ENCODE measurements at regions not wholly inside any gene's neighbourhood (a gene's known extent, or its start where the extent isn't known, plus 50 kb on each side); places are given as distances from the start of the nearest gene placed in this dataset.

- no peak overlapping the region for H4K5ac ChIP-seq (ENCODE audit: insufficient read length, low read depth, low read length)
- no peaks in the 10 kb centered on the region for H4K20me1 ChIP-seq (replicated peaks in 1 of 2; ENCODE audit: control insufficient read depth in 1 of 2, insufficient read depth in 2 of 2, low read length in 2 of 2)
- no peak overlapping the region for H2BK20ac ChIP-seq (ENCODE audit: low read length)
- WGBS, 2 experiments (ENCODE audit: extremely low coverage in 1 of 2, insufficient coverage in 1 of 2, insufficient read length in 1 of 2, insufficient replicate concordance in 2 of 2, low coverage in 1 of 2, low lambda C conversion rate in 2 of 2, missing lambda C conversion rate in 1 of 2) = 90% methylated on average over 2 of the region's 2 CpGs; no CpG with 5 or more reads in 1 of the 2 experiments
- no peak overlapping the region for H4K8ac ChIP-seq (ENCODE audit: extremely low read depth, insufficient read depth, low read length)
- H2AFZ ChIP-seq (ENCODE audit: low read length) = no peak overlapping the region
- no peaks in the 10 kb centered on the region for H3K23me2 ChIP-seq (ENCODE audit: low read depth, low read length)
- H3K4me2 ChIP-seq (ENCODE audit: insufficient read depth in 1 of 2, low read depth in 2 of 2, low read length in 2 of 2) = no peak overlapping the region
- FAIRE-seq (no peak), DNase-seq (ENCODE audit: low read depth in 1 of 2, low spot score in 2 of 2) (no peak)
- H3K18ac ChIP-seq (ENCODE audit: extremely low read depth, low read length) = no peak overlapping the region
- H3K79me1 ChIP-seq (ENCODE audit: low read depth, low read length) = no peaks in the 10 kb centered on the region
- ChIA-PET POLR2A (ENCODE audit: partially characterized antibody) (no interaction called here), CTCF (ENCODE audit: partially characterized antibody) (interaction anchor here (0.9 kb wide), 1 partner anchor 44 kb away, joined by 3 read pairs; no protein-coding TSS in a partner anchor)
- no peak overlapping the region for H2BK120ac ChIP-seq (replicated peaks; ENCODE audit: low read depth, low read length)
- no peak overlapping the region for H2BK15ac ChIP-seq (ENCODE audit: low read length)
- H3K4ac ChIP-seq (replicated peaks; ENCODE audit: insufficient read length, low read depth, low read length) = no peak overlapping the region
- no peak overlapping the region for H4K91ac ChIP-seq (replicated peaks; ENCODE audit: insufficient read length, low read length)
- no peak overlapping the region for H3K56ac ChIP-seq (replicated peaks; ENCODE audit: insufficient read length, low read depth, low read length)
- H2AK5ac ChIP-seq (ENCODE audit: low read depth, low read length) = no peak overlapping the region
- H3K79me2 ChIP-seq (ENCODE audit: control insufficient read depth in 1 of 2, insufficient read depth in 2 of 2, low read length in 2 of 2) = no peaks in the 10 kb centered on the region
- no peak overlapping the region for H3K9ac ChIP-seq (replicated peaks in 1 of 4; ENCODE audit: extremely low read depth in 1 of 4, low read depth in 3 of 4, low read length in 3 of 4)
- no peaks in the 10 kb centered on the region for H3K27me3 ChIP-seq (replicated peaks in 1 of 4; ENCODE audit: control insufficient read depth in 3 of 4, extremely low read depth in 1 of 4, insufficient read depth in 3 of 4, low read length in 3 of 4)
- no peaks in the 10 kb centered on the region for H3K4me1 ChIP-seq (replicated peaks in 1 of 4; ENCODE audit: control insufficient read depth in 3 of 4, insufficient read depth in 4 of 4, low read length in 3 of 4)
- H3K4me3 ChIP-seq (ENCODE audit: extremely low read depth in 1 of 4, insufficient read depth in 2 of 4, low read depth in 3 of 4, low read length in 4 of 4) = no peak overlapping the region
- no peak overlapping the region for H2BK5ac ChIP-seq (ENCODE audit: low read depth, low read length)
- H3K14ac ChIP-seq (ENCODE audit: insufficient read length) = no peak overlapping the region
- H3K23ac ChIP-seq (ENCODE audit: insufficient read length) = no peak overlapping the region
- H3K36me3 ChIP-seq (ENCODE audit: control insufficient read depth in 2 of 4, insufficient read depth in 4 of 4, low read length in 3 of 4) = no peaks in the 10 kb centered on the region
- no peak overlapping the region for H3K27ac ChIP-seq (ENCODE audit: low read depth, low read length)
- H3K9me3 ChIP-seq (ENCODE audit: insufficient read depth in 2 of 2, low read depth in 1 of 2, low read length in 1 of 2) = no peaks in the 10 kb centered on the region
- H2BK12ac ChIP-seq (ENCODE audit: low read depth, low read length) = no peak overlapping the region
- TF ChIP-seq RXRA (IDR thresholded peaks at IDR 0.05; ENCODE audit: insufficient read depth, low read depth, low read length) = no peak
- no peak for TF ChIP-seq HDAC6 (IDR thresholded peaks at IDR 0.05; ENCODE audit: low read depth, low read length)
- no peak for TF ChIP-seq RAD21 (IDR thresholded peaks at IDR 0.05 in 1 of 2, conservative IDR thresholded peaks at IDR 0.05 in 1 of 2; ENCODE audit: low read depth in 2 of 2, low read length in 2 of 2)
- TF ChIP-seq JUND (IDR thresholded peaks at IDR 0.05; ENCODE audit: low read length) = no peak
- TF ChIP-seq USF2 (IDR thresholded peaks at IDR 0.05; ENCODE audit: low read length) = no peak
- no peak for TF ChIP-seq ATF2 (IDR thresholded peaks at IDR 0.05; ENCODE audit: low read length)
- TF ChIP-seq TEAD4 (IDR thresholded peaks at IDR 0.05; ENCODE audit: low read depth, low read length) = no peak
- TF ChIP-seq CHD1 (IDR thresholded peaks at IDR 0.05; ENCODE audit: low read depth, low read length) = no peak
- TF ChIP-seq RBBP5 (IDR thresholded peaks at IDR 0.05; ENCODE audit: borderline replicate concordance, low read depth, low read length) = no peak
- TF ChIP-seq POLR2AphosphoS5 (IDR thresholded peaks at IDR 0.05; ENCODE audit: low read depth, low read length) = no peak
- TF ChIP-seq NANOG (IDR thresholded peaks at IDR 0.05; ENCODE audit: insufficient read depth, low read depth, low read length, poor library complexity, severe bottlenecking) = no peak
- no peak for TF ChIP-seq KDM5A (IDR thresholded peaks at IDR 0.05; ENCODE audit: low read length)
These were observed 71.8 kb upstream of the CENPW start for GRCh38 chr6:126268092-126268491.

Measured in H1 (cell line).